ENCODE measurements at regions not wholly inside any gene's neighbourhood (a gene's known extent, or its start where the extent isn't known, plus 50 kb on each side); places are given as distances from the start of the nearest gene placed in this dataset.

GRCh38 chr2:6352247-6352646 lies 513.5 kb downstream of the CMPK2 start:
- TF ChIP-seq SIN3A (IDR thresholded peaks at IDR 0.05; ENCODE audit: borderline replicate concordance, insufficient read depth, low read depth, low read length) (no peak), CTCF (IDR thresholded peaks at IDR 0.05) (no peak)
